Testis (tissue), 2 donors: ENCODE measurements at regions not wholly inside any gene's neighbourhood (a gene's known extent, or its start where the extent isn't known, plus 50 kb on each side); places are given as distances from the start of the nearest gene placed in this dataset.

Experiments used
- DNase-seq: peaks from one replicate; pipeline ENCODE4 v3.0.0-alpha.2; 2019
- H3K27ac ChIP-seq, 2 donors: fragments of 200-600 bp; sonication (generic); one replicate each; pipeline ENCODE4 v1.5.1; 2019
- H3K27me3 ChIP-seq: fragments of 200-600 bp; sonication (generic); one replicate; pipeline ENCODE4 v1.5.1; 2019
- H3K36me3 ChIP-seq: fragments of 200-600 bp; sonication (generic); one replicate; pipeline ENCODE4 v1.5.1; 2017; ENCODE audit warnings: low read depth; ENCODE audit errors: missing control alignments
- H3K4me1 ChIP-seq: fragments of 200-600 bp; sonication (generic); one replicate; pipeline ENCODE4 v1.5.1; 2019
- H3K4me3 ChIP-seq, 2 donors: fragments of 200-600 bp; sonication (generic); one replicate each; pipeline ENCODE4 v1.5.1; 2017 to 2019
- H3K9me3 ChIP-seq: fragments of 200-600 bp; sonication (generic); one replicate; pipeline ENCODE4 v1.5.1; 2017
- POLR2A ChIP-seq: fragments of 450-650 bp; IDR thresholded peaks from one replicate; pipeline ENCODE4 v1.6.1; 2017; ENCODE audit warnings: antibody characterized with exemption, mild to moderate bottlenecking, moderate library complexity
- WGBS, 2 donors: methylation state at CpG; one replicate each; pipeline ENCODE4 v1.1.5; 2018; 5-methylcytosine and 5-hydroxymethylcytosine counted together
- intact Hi-C: fragments of 100-400 bp; cut with DNase I; formaldehyde crosslinking; loops from one replicate; pipeline ENCODE4 v1.15.1; 2023; ENCODE audit warnings: low total_unique reads
- TF ChIP-seq, protein P1 (sequence below), 3 experiments: fragments of 450-650 bp in 2 of 3; fragments of 200-600 bp in 1 of 3; sonication (generic) in 1 of 3; IDR thresholded peaks; one replicate each; pipeline ENCODE4 v1.5.1; 2016 to 2019; ENCODE audit warnings: antibody characterized with exemption in 3 of 3, mild to moderate bottlenecking in 2 of 3, moderate library complexity in 1 of 3

GRCh38 chr4:138857416-138857815, 158.2 kb upstream of the NOCT start:
- H3K4me3 ChIP-seq, result no peak overlapping the region
- no peaks in the 10 kb centered on the region for H3K36me3 ChIP-seq
- no peaks in the 10 kb centered on the region for H3K27me3 ChIP-seq
- intact Hi-C loops, result no loop called here
- no peaks in the 10 kb centered on the region for H3K9me3 ChIP-seq
- TF ChIP-seq POLR2A, result no peak
- TF ChIP-seq, protein P1, sequence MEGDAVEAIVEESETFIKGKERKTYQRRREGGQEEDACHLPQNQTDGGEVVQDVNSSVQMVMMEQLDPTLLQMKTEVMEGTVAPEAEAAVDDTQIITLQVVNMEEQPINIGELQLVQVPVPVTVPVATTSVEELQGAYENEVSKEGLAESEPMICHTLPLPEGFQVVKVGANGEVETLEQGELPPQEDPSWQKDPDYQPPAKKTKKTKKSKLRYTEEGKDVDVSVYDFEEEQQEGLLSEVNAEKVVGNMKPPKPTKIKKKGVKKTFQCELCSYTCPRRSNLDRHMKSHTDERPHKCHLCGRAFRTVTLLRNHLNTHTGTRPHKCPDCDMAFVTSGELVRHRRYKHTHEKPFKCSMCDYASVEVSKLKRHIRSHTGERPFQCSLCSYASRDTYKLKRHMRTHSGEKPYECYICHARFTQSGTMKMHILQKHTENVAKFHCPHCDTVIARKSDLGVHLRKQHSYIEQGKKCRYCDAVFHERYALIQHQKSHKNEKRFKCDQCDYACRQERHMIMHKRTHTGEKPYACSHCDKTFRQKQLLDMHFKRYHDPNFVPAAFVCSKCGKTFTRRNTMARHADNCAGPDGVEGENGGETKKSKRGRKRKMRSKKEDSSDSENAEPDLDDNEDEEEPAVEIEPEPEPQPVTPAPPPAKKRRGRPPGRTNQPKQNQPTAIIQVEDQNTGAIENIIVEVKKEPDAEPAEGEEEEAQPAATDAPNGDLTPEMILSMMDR (IDR thresholded peaks at IDR 0.05), result no peak
- 67 to 75% methylated on average over 2 of the region's 2 CpGs for WGBS, 2 donors
- no peaks in the 10 kb centered on the region for H3K4me1 ChIP-seq
- H3K27ac ChIP-seq, result no peak overlapping the region
- no peak for DNase-seq

DNA sequence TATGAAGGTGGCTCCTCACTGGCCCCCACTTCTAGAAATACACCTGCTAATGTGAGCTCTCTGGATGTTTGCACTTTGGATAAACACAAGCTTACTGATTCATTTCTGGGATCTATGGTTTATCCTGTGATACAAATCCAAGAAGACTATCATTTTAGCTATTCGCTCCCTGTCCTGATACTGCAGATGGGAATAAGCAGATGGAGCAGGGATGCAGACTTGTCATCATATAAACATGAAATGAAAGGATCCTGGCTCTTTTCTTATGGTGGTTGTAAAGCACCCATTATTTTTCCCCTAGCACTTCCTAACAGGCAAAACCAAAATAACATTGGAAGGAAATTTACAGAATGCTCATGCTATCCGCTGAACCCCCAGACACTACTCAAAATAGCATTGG, 162.9 kb upstream of the NOCT start:
- TF ChIP-seq, protein P1 (IDR thresholded peaks at IDR 0.05), result no peak
- TF ChIP-seq POLR2A, result no peak

DNA sequence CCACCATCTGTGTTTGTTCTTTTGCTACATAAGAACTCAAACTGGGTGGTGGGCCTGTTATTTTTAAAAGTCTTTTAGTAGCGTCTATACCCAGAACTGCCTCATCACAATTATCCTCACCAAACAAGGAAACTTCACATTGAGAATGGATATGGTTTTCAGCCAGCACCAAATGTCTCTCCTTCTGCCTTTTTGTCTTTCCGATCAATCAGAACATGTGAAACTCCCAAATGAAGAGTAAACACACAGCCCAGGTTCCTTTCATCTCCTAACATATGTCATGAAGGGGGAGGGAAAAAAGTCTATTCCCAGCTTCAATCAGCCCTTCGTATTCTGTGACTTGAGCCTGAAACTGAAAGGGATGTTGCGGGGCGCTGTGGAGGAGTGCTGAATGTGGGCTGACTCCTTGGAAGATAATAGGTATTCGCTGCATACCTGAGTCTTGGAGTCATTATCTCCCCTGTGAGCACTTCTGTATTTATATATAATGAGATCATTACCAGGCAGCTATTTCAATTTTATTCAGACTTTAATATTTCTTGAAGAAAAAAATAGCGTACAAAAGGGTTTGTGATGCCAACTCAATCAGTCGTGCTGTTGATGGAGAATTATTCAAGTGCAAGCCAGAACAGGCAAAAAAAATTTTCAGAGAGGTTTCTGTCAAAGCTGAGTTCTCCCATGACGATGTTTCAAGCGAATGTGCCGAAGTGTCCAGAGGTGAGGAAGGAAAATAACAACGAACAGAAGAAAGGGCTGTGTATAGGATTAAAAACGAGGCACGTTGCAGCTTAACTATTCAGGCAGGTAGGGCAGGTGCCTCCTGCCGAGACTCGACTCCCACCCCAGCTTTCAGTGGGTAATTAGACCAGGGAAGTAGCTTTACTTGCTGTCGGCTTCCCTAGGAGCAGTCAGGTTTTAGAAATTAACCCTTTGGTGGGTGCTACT, 163.9 kb upstream of the NOCT start:
- no peak for DNase-seq
- TF ChIP-seq, protein P1 (IDR thresholded peaks at IDR 0.05), result no peak
- TF ChIP-seq POLR2A, result no peak
- no peaks in the 10 kb centered on the region for H3K27me3 ChIP-seq
- no peak overlapping the region for H3K27ac ChIP-seq
- no peak overlapping the region for H3K4me3 ChIP-seq
- intact Hi-C loops, result no loop called here
- 14 to 17% methylated on average over 17 of the region's 17 CpGs for WGBS, 2 donors
- no peaks in the 10 kb centered on the region for H3K9me3 ChIP-seq
- no peaks in the 10 kb centered on the region for H3K36me3 ChIP-seq
- H3K4me1 ChIP-seq, result peaks cover 4% of the 10 kb centered on the region

More for the DNA sequence above, 162.9 kb upstream of the NOCT start:
- Histone ChIP-seq H3K4me1 (peaks cover 4% of the 10 kb centered on the region), H3K27ac (no peak overlapping the region), H3K4me3 (no peak overlapping the region), H3K27me3 (no peaks in the 10 kb centered on the region), H3K36me3 (no peaks in the 10 kb centered on the region), H3K9me3 (no peaks in the 10 kb centered on the region)
- intact Hi-C loops, result no loop called here
- DNase-seq, result no peak
- 67 to 88% methylated on average over 2 of the region's 2 CpGs for WGBS, 2 donors

GRCh38 chr4:138845664-138846063, 169.9 kb upstream of the NOCT start:
- Histone ChIP-seq H3K27ac (no peak overlapping the region), H3K9me3 (no peaks in the 10 kb centered on the region), H3K4me3 (no peak overlapping the region), H3K4me1 (no peaks in the 10 kb centered on the region), H3K27me3 (no peaks in the 10 kb centered on the region), H3K36me3 (no peaks in the 10 kb centered on the region)
- TF ChIP-seq, protein P1 (IDR thresholded peaks at IDR 0.05), result no peak
- no peak for TF ChIP-seq POLR2A
- no peak for DNase-seq
- intact Hi-C loops, result no loop called here
- 56 to 58% methylated on average over 9 of the region's 9 CpGs for WGBS, 2 donors

GRCh38 chr4:138845054-138845453, 170.5 kb upstream of the NOCT start:
- DNase-seq, result no peak
- H3K27ac ChIP-seq, result no peak overlapping the region
- 72 to 78% methylated on average over 6 of the region's 6 CpGs for WGBS, 2 donors
- H3K27me3 ChIP-seq, result no peaks in the 10 kb centered on the region
- no peaks in the 10 kb centered on the region for H3K9me3 ChIP-seq
- H3K4me3 ChIP-seq, result no peak overlapping the region
- intact Hi-C loops, result no loop called here
- H3K4me1 ChIP-seq, result no peaks in the 10 kb centered on the region
- TF ChIP-seq, protein P1 (IDR thresholded peaks at IDR 0.05), result no peak
- no peak for TF ChIP-seq POLR2A
- no peaks in the 10 kb centered on the region for H3K36me3 ChIP-seq
